K562 (cell line): ENCODE measurements at regions not wholly inside any gene's neighbourhood (a gene's known extent, or its start where the extent isn't known, plus 50 kb on each side); places are given as distances from the start of the nearest gene placed in this dataset.

ENCODE experiments used
- ATAC-seq: fragments of 200-7000 bp; cut with Tn5 transposase; 3 replicates; pipeline ENCODE4 v1.9.1; 2020; ENCODE audit warnings: moderate library complexity
- BruUV-seq: library from RNA; stranded (reverse); fragments of 400-500 nt; replicated peaks from 2 replicates; lab custom pipeline; 2021; lab: Mats Ljungman, UMichigan
- CTCF ChIA-PET: fragments of 300-600 bp; formaldehyde crosslinking; extraction: SDS; loops from one replicate; lab custom pipeline; 2021; ENCODE audit warnings: low intra/inter-chr PET ratio; lab: Yijun Ruan, JAX
- POLR2A ChIA-PET: fragments of 300-600, 350-650 bp; sonication (Branson Sonifier 250); formaldehyde crosslinking; extraction: SDS; loops from one replicate; lab custom pipeline; 2021; ENCODE audit warnings: antibody characterized with exemption, inconsistent platforms; lab: Yijun Ruan, JAX
- DNase-seq, 4 experiments: peaks; one replicate each; pipeline versions ENCODE4 v3.0.0 to v3.0.0-alpha.2; 2011 to 2018; ENCODE audit warnings: low spot score in 3 of 4, mixed read lengths in 3 of 4; ENCODE audit errors: extremely low read depth in 1 of 4
- FAIRE-seq: peaks from 2 replicates; lab custom pipeline; 2011; peaks lifted over from hg19 to GRCh38; lab: Jason Lieb, UNC
- H2AFZ ChIP-seq: 2 replicates; pipeline ENCODE4 v1.6.0; 2011; ENCODE audit warnings: low read depth, low read length, control low read depth, inconsistent platforms
- H3K27ac ChIP-seq: fragments of 200-600 bp; 3 replicates; pipeline ENCODE4 v1.8.0; 2011; ENCODE audit warnings: low read depth, mild to moderate bottlenecking, control low read depth, inconsistent platforms, low read length, moderate library complexity, mixed read lengths; ENCODE audit errors: extremely low read depth
- H3K27me3 ChIP-seq, 2 experiments: fragments of 300-600 bp in 1 of 2; 2 replicates in 1 of 2; 3 replicates in 1 of 2; pipeline versions ENCODE4 v1.6.0 to v1.8.0; 2011; ENCODE audit warnings: inconsistent platforms in 2 of 2, low read length in 2 of 2, mild to moderate bottlenecking in 1 of 2, mixed read lengths in 1 of 2, moderate library complexity in 1 of 2; ENCODE audit not compliant: control insufficient read depth in 2 of 2, insufficient read depth in 2 of 2
- H3K36me3 ChIP-seq: fragments of 300-600 bp; 3 replicates; pipeline ENCODE4 v1.8.0; 2011; ENCODE audit warnings: mild to moderate bottlenecking, low read length, inconsistent platforms; ENCODE audit not compliant: control insufficient read depth, insufficient read depth
- H3K4me1 ChIP-seq, 2 experiments: fragments of 200-600 bp in 1 of 2; replicated peaks in 1 of 2; 2 replicates in 1 of 2; 3 replicates in 1 of 2; pipeline versions ENCODE4 v1.5.1 to v1.8.0; 2011; ENCODE audit warnings: inconsistent platforms in 2 of 2, low read length in 2 of 2, mild to moderate bottlenecking in 1 of 2, mixed read lengths in 1 of 2, moderate library complexity in 1 of 2; ENCODE audit not compliant: control insufficient read depth in 2 of 2, insufficient read depth in 2 of 2
- H3K4me2 ChIP-seq: 2 replicates; pipeline ENCODE4 v1.6.1; 2011; ENCODE audit warnings: low read length, control low read depth, inconsistent platforms, mixed read lengths; ENCODE audit not compliant: insufficient read depth
- H3K4me3 ChIP-seq: fragments of 200-600 bp; sonication (generic), shearing (Covaris generic); 2 replicates; pipeline ENCODE4 v1.5.1; 2016; ENCODE audit warnings: control low read depth, inconsistent platforms
- H3K79me2 ChIP-seq: fragments of 200-600 bp; 3 replicates; pipeline ENCODE4 v1.8.0; 2011; ENCODE audit warnings: low read length, inconsistent platforms; ENCODE audit not compliant: control insufficient read depth, insufficient read depth
- H3K9ac ChIP-seq, 2 experiments: 2 replicates each; pipeline versions ENCODE4 v1.6.0 to v1.6.1; 2011; ENCODE audit warnings: low read depth in 2 of 2, low read length in 2 of 2, control low read depth in 1 of 2, inconsistent platforms in 1 of 2, mild to moderate bottlenecking in 1 of 2, mixed read lengths in 1 of 2; ENCODE audit not compliant: insufficient read depth in 1 of 2
- H3K9me1 ChIP-seq: one replicate; pipeline ENCODE4 v1.6.0; 2011; ENCODE audit warnings: inconsistent platforms, mild to moderate bottlenecking, low read length, moderate library complexity; ENCODE audit not compliant: control insufficient read depth, insufficient read depth
- H3K9me3 ChIP-seq: replicated peaks from 2 replicates; pipeline ENCODE4 v1.5.1; 2011; ENCODE audit warnings: low read depth, low read length, inconsistent platforms; ENCODE audit not compliant: control insufficient read depth, insufficient read depth
- H4K20me1 ChIP-seq: replicated peaks from 2 replicates; pipeline ENCODE4 v1.6.1; 2011; ENCODE audit warnings: low read length, inconsistent platforms, mixed read lengths; ENCODE audit not compliant: control insufficient read depth, insufficient read depth
- BCOR ChIP-seq: fragments of 450-650 bp; IDR thresholded peaks from 2 replicates; pipeline ENCODE4 v1.6.1; 2016
- CCNT2 ChIP-seq: IDR thresholded peaks from 2 replicates; pipeline ENCODE4 v1.6.1; 2011; ENCODE audit warnings: borderline replicate concordance, low read depth, mild to moderate bottlenecking, moderate library complexity, mixed read lengths, low read length; ENCODE audit not compliant: insufficient read length; ENCODE audit errors: extremely low read depth
- EZH2 ChIP-seq: IDR thresholded peaks from 2 replicates; pipeline ENCODE4 v1.6.1; 2012; ENCODE audit warnings: low read depth, mild to moderate bottlenecking, inconsistent platforms, low read length, borderline replicate concordance
- MAFK ChIP-seq: IDR thresholded peaks from 2 replicates; pipeline ENCODE4 v1.6.1; 2011; ENCODE audit warnings: low read length, improper control_type of control experiment
- MCM2 ChIP-seq: fragments of 450-650 bp; IDR thresholded peaks from 2 replicates; pipeline ENCODE4 v1.6.1; 2017; ENCODE audit warnings: low read depth, mild to moderate bottlenecking
- NFE2 ChIP-seq: IDR thresholded peaks from 2 replicates; pipeline ENCODE4 v1.6.1; 2014; ENCODE audit warnings: antibody characterized with exemption, low read depth
- PHB ChIP-seq: fragments of 250-450 bp; sonication (Bioruptor Pico); IDR thresholded peaks from 2 replicates; pipeline ENCODE4 v1.5.0; 2021
- SREBF1 ChIP-seq: fragments of 150-350 bp; IDR thresholded peaks from 2 replicates; pipeline ENCODE4 v1.6.1; 2014; ENCODE audit warnings: antibody characterized with exemption, low read depth, low read length, borderline replicate concordance
- U2AF1 ChIP-seq: fragments of 200-400 bp; formaldehyde crosslinking; optimal IDR thresholded peaks from 2 replicates; pipeline ENCODE3; 2017; ENCODE audit warnings: mild to moderate bottlenecking, low read depth, low read length, moderate library complexity
- WGBS: fragments of 100-300 bp; shearing (Covaris generic); methylation state at CpG from one replicate; pipeline ENCODE4 v1.1.6; 2016; ENCODE audit warnings: low coverage, mixed read lengths; ENCODE audit not compliant: insufficient coverage; ENCODE audit errors: missing lambda C conversion rate; 5-methylcytosine and 5-hydroxymethylcytosine counted together
- in situ Hi-C: fragments of 300-500 bp; cut with MboI; formaldehyde crosslinking; loops from 4 replicates; pipeline ENCODE4 v1.15.0; 2018; ENCODE audit warnings: inconsistent platforms, mixed read lengths
- intact Hi-C: fragments of 100-400 bp; cut with micrococcal nuclease; formaldehyde crosslinking; loops from 2 replicates; pipeline ENCODE4 v1.14.2; 2022
- TF ChIP-seq, protein P1 (sequence below): fragments of 450-650 bp; IDR thresholded peaks from 2 replicates; pipeline ENCODE4 v1.7.1; 2018; ENCODE audit warnings: mild to moderate bottlenecking, low read depth; ENCODE audit not compliant: partially characterized antibody
- TF ChIP-seq, protein P2 (sequence below): fragments of 250-450 bp; sonication (Bioruptor Pico); IDR thresholded peaks from 2 replicates; pipeline ENCODE4 v1.4.0; 2020; ENCODE audit warnings: mild to moderate bottlenecking, moderate library complexity

DNA sequence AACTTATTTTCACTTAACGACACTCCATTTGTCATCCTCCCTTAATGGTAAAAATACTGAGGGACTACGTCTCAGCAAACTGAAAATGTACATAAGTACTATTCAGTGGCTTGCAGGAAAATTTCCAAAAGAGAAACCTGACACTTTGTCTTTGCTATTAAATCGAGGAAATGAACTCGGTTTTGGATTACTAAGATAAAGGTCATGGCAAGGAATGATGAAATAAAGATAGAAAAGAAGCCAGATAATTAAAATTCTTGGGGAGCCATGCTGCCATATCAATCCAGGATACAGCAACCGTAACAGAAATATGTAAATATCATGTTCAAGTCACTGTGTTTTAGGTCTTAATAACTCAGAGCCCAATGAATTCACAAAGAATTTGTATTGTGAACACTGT lies 647.8 kb downstream of the CDH9 start:
- H3K79me2 ChIP-seq, result no peaks in the 10 kb centered on the region
- H3K27me3 ChIP-seq, result no peaks in the 10 kb centered on the region
- no peaks in the 10 kb centered on the region for H3K9me1 ChIP-seq
- H3K4me3 ChIP-seq, result no peak overlapping the region
- CTCF ChIA-PET, result no interaction called here
- H3K9ac ChIP-seq, result no peak overlapping the region
- no peak overlapping the region for H3K27ac ChIP-seq
- FAIRE-seq, result no peak
- H3K4me2 ChIP-seq, result no peak overlapping the region
- TF ChIP-seq BCOR (no peak), CCNT2 (no peak), NFE2 (no peak), MAFK (no peak), U2AF1 (no peak), MCM2 (no peak), SREBF1 (no peak), EZH2 (no peak), PHB (CRISPR knock-in tag) (no peak)
- TF ChIP-seq, protein P1, sequence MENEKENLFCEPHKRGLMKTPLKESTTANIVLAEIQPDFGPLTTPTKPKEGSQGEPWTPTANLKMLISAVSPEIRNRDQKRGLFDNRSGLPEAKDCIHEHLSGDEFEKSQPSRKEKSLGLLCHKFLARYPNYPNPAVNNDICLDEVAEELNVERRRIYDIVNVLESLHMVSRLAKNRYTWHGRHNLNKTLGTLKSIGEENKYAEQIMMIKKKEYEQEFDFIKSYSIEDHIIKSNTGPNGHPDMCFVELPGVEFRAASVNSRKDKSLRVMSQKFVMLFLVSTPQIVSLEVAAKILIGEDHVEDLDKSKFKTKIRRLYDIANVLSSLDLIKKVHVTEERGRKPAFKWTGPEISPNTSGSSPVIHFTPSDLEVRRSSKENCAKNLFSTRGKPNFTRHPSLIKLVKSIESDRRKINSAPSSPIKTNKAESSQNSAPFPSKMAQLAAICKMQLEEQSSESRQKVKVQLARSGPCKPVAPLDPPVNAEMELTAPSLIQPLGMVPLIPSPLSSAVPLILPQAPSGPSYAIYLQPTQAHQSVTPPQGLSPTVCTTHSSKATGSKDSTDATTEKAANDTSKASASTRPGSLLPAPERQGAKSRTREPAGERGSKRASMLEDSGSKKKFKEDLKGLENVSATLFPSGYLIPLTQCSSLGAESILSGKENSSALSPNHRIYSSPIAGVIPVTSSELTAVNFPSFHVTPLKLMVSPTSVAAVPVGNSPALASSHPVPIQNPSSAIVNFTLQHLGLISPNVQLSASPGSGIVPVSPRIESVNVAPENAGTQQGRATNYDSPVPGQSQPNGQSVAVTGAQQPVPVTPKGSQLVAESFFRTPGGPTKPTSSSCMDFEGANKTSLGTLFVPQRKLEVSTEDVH, result no peak
- TF ChIP-seq, protein P2, sequence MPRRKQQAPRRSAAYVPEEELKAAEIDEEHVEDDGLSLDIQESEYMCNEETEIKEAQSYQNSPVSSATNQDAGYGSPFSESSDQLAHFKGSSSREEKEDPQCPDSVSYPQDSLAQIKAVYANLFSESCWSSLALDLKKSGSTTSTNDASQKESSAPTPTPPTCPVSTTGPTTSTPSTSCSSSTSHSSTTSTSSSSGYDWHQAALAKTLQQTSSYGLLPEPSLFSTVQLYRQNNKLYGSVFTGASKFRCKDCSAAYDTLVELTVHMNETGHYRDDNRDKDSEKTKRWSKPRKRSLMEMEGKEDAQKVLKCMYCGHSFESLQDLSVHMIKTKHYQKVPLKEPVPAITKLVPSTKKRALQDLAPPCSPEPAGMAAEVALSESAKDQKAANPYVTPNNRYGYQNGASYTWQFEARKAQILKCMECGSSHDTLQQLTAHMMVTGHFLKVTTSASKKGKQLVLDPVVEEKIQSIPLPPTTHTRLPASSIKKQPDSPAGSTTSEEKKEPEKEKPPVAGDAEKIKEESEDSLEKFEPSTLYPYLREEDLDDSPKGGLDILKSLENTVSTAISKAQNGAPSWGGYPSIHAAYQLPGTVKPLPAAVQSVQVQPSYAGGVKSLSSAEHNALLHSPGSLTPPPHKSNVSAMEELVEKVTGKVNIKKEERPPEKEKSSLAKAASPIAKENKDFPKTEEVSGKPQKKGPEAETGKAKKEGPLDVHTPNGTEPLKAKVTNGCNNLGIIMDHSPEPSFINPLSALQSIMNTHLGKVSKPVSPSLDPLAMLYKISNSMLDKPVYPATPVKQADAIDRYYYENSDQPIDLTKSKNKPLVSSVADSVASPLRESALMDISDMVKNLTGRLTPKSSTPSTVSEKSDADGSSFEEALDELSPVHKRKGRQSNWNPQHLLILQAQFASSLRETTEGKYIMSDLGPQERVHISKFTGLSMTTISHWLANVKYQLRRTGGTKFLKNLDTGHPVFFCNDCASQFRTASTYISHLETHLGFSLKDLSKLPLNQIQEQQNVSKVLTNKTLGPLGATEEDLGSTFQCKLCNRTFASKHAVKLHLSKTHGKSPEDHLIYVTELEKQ (CRISPR knock-in tag), result no peak
- TF ChIP-seq, all 486 proteins: peak for 0
- DNase-seq, result no peak
- Histone ChIP-seq H4K20me1 (no peaks in the 10 kb centered on the region), H3K9me3 (no peaks in the 10 kb centered on the region; the same call in 1 of the 2 replicates), H2AFZ (no peak overlapping the region), H3K4me1 (no peaks in the 10 kb centered on the region), H3K36me3 (no peaks in the 10 kb centered on the region)
- POLR2A ChIA-PET, result no interaction called here
- 2% methylated on average over 5 of the region's 5 CpGs for WGBS
- ATAC-seq, result no peak
- intact Hi-C loops, result no loop called here
- BruUV-seq, result no TSS peak
- in situ Hi-C loops, result no loop called here
